Hepatocyte (in vitro differentiated cells): ENCODE measurements at regions not wholly inside any gene's neighbourhood (a gene's known extent, or its start where the extent isn't known, plus 50 kb on each side); places are given as distances from the start of the nearest gene placed in this dataset.

Experiments used
- DNase-seq: peaks from one replicate; pipeline ENCODE4 v3.0.0-alpha.2; 2016; ENCODE audit warnings: low spot score
- H2AFZ ChIP-seq: fragments of 200-600 bp; sonication (generic); 2 replicates; pipeline ENCODE4 v1.6.0; 2016; ENCODE audit warnings: antibody characterized with exemption, mild to moderate bottlenecking
- H3K27ac ChIP-seq: fragments of 200-600 bp; sonication (generic); 2 replicates; pipeline ENCODE4 v1.5.1; 2016; ENCODE audit warnings: mild to moderate bottlenecking
- H3K27me3 ChIP-seq: fragments of 200-600 bp; sonication (generic); 2 replicates; pipeline ENCODE4 v1.6.1; 2016
- H3K36me3 ChIP-seq: fragments of 200-600 bp; sonication (generic); replicated peaks from 2 replicates; pipeline ENCODE4 v1.5.1; 2016; ENCODE audit warnings: low read depth; ENCODE audit not compliant: insufficient read depth
- H3K4me1 ChIP-seq: fragments of 200-600 bp; sonication (generic); 2 replicates; pipeline ENCODE4 v1.5.1; 2016; ENCODE audit warnings: mild to moderate bottlenecking, moderate library complexity; ENCODE audit not compliant: insufficient read depth
- H3K4me2 ChIP-seq: fragments of 200-600 bp; sonication (generic); 2 replicates; pipeline ENCODE4 v1.6.0; 2016
- H3K4me3 ChIP-seq: fragments of 200-600 bp; sonication (generic); 2 replicates; pipeline ENCODE4 v1.5.1; 2016; ENCODE audit warnings: mild to moderate bottlenecking
- H3K79me2 ChIP-seq: fragments of 200-600 bp; sonication (generic); 2 replicates; pipeline ENCODE4 v1.6.0; 2017; ENCODE audit warnings: mild to moderate bottlenecking
- H3K9me2 ChIP-seq: fragments of 200-600 bp; sonication (generic); replicated peaks from 2 replicates; pipeline ENCODE4 v1.6.0; 2017; ENCODE audit warnings: mild to moderate bottlenecking; ENCODE audit not compliant: insufficient read depth
- H3K9me3 ChIP-seq: fragments of 200-600 bp; sonication (generic); 2 replicates; pipeline ENCODE4 v1.5.1; 2016; ENCODE audit warnings: low read depth, mild to moderate bottlenecking
- H4K20me1 ChIP-seq: fragments of 200-600 bp; sonication (generic); 2 replicates; pipeline ENCODE4 v1.6.0; 2016; ENCODE audit warnings: mild to moderate bottlenecking; ENCODE audit not compliant: insufficient read depth, poor library complexity, severe bottlenecking
- CTCF ChIP-seq: fragments of 200-600 bp; sonication (generic); IDR thresholded peaks from 2 replicates; pipeline ENCODE4 v1.5.1; 2016; ENCODE audit warnings: antibody characterized with exemption, mild to moderate bottlenecking; ENCODE audit not compliant: poor library complexity
- EZH2 ChIP-seq: fragments of 200-600 bp; sonication (generic); IDR thresholded peaks from 2 replicates; pipeline ENCODE4 v1.6.1; 2016; ENCODE audit warnings: antibody characterized with exemption, mild to moderate bottlenecking, borderline replicate concordance
- EZH2phosphoT487 ChIP-seq: fragments of 200-600 bp; sonication (generic); IDR thresholded peaks from one replicate; pipeline ENCODE4 v1.6.1; 2018; ENCODE audit warnings: antibody characterized with exemption, mild to moderate bottlenecking, low read depth, moderate library complexity; ENCODE audit not compliant: unreplicated experiment, severe bottlenecking
- WGBS: methylation state at CpG from one replicate; pipeline ENCODE4 v1.1.6; 2016; ENCODE audit warnings: low lambda C conversion rate; ENCODE audit errors: missing lambda C conversion rate; 5-methylcytosine and 5-hydroxymethylcytosine counted together

- peaks cover 16% of the 10 kb centered on the region for H3K27me3 ChIP-seq
- peak; percentile 16 for DNase-seq
- H2AFZ ChIP-seq, result no peak overlapping the region
- no peak overlapping the region for H3K27ac ChIP-seq
- no peaks in the 10 kb centered on the region for H3K9me2 ChIP-seq
- 71% methylated on average over 6 of the region's 6 CpGs for WGBS
- H3K9me3 ChIP-seq, result no peaks in the 10 kb centered on the region
- no peaks in the 10 kb centered on the region for H3K36me3 ChIP-seq
- H3K4me2 ChIP-seq, result no peak overlapping the region
- no peaks in the 10 kb centered on the region for H3K79me2 ChIP-seq
- TF ChIP-seq EZH2, result no peak
- H4K20me1 ChIP-seq, result no peaks in the 10 kb centered on the region
- no peaks in the 10 kb centered on the region for H3K4me1 ChIP-seq
- no peak overlapping the region for H3K4me3 ChIP-seq
Measured at GRCh38 chr3:10669490-10670048, 146.5 kb upstream of the SLC6A11 start.

GRCh38 chr3:10672422-10672821 lies 143.6 kb upstream of the SLC6A11 start:
- Histone ChIP-seq H3K4me1 (no peaks in the 10 kb centered on the region), H3K4me2 (no peak overlapping the region), H3K27me3 (peaks cover 15% of the 10 kb centered on the region), H2AFZ (no peak overlapping the region), H3K4me3 (no peak overlapping the region), H3K36me3 (no peaks in the 10 kb centered on the region), H4K20me1 (no peaks in the 10 kb centered on the region), H3K9me3 (no peaks in the 10 kb centered on the region), H3K27ac (no peak overlapping the region), H3K79me2 (no peaks in the 10 kb centered on the region), H3K9me2 (no peaks in the 10 kb centered on the region)
- DNase-seq, result no peak
- TF ChIP-seq EZH2 (no peak), EZH2phosphoT487 (no peak), CTCF (no peak)
- WGBS, result 42% methylated on average over 5 of the region's 5 CpGs

- Histone ChIP-seq H3K9me2 (no peaks in the 10 kb centered on the region), H2AFZ (no peak overlapping the region), H3K4me2 (no peak overlapping the region), H3K27me3 (peaks cover 15% of the 10 kb centered on the region), H4K20me1 (no peaks in the 10 kb centered on the region), H3K36me3 (no peaks in the 10 kb centered on the region), H3K27ac (no peak overlapping the region), H3K79me2 (no peaks in the 10 kb centered on the region), H3K4me3 (no peak overlapping the region), H3K4me1 (no peaks in the 10 kb centered on the region), H3K9me3 (no peaks in the 10 kb centered on the region)
- 65% methylated on average over 3 of the region's 3 CpGs for WGBS
- TF ChIP-seq EZH2phosphoT487 (no peak), CTCF (no peak), EZH2 (no peak)
- DNase-seq, result no peak
Measured at GRCh38 chr3:10674578-10674977, 141.4 kb upstream of the SLC6A11 start.

- Histone ChIP-seq H3K27me3 (peaks cover 15% of the 10 kb centered on the region), H3K4me2 (no peak overlapping the region), H2AFZ (no peak overlapping the region), H3K79me2 (no peaks in the 10 kb centered on the region), H3K27ac (no peak overlapping the region), H4K20me1 (no peaks in the 10 kb centered on the region), H3K36me3 (no peaks in the 10 kb centered on the region), H3K4me1 (no peaks in the 10 kb centered on the region), H3K9me3 (no peaks in the 10 kb centered on the region), H3K4me3 (no peak overlapping the region), H3K9me2 (no peaks in the 10 kb centered on the region)
- 56% methylated on average over 1 of the region's 1 CpG for WGBS
- TF ChIP-seq CTCF (no peak), EZH2phosphoT487 (no peak), EZH2 (no peak)
- DNase-seq, result no peak
Measured at GRCh38 chr3:10676905-10677304, 139.1 kb upstream of the SLC6A11 start.
